ENCODE measurements at regions not wholly inside any gene's neighbourhood (a gene's known extent, or its start where the extent isn't known, plus 50 kb on each side); places are given as distances from the start of the nearest gene placed in this dataset.

GRCh38 chr10:36171953-36172940 lies 530.2 kb upstream of the FZD8 start:
- intact Hi-C loops (cut with micrococcal nuclease) = no loop called here
- H3K4me2 ChIP-seq (ENCODE audit: low read length) = no peak overlapping the region
- H3K27ac ChIP-seq (ENCODE audit: low read depth, low read length) = no peak overlapping the region
- RAD21 ChIA-PET (ENCODE audit: low non-redundant PET in 1 of 2, low total read pairs in 2 of 2, uncharacterized antibody in 2 of 2, unreplicated experiment in 2 of 2) = no interaction called here
- POLR2A ChIA-PET = no interaction called here
- no peak for TF ChIP-seq SP1 (IDR thresholded peaks at IDR 0.05; ENCODE audit: low read depth)
- no peak for TF ChIP-seq MAX (IDR thresholded peaks at IDR 0.05)
- no peak for TF ChIP-seq CEBPB (IDR thresholded peaks at IDR 0.05; ENCODE audit: low read depth)
- no peak for TF ChIP-seq REST (IDR thresholded peaks at IDR 0.05; ENCODE audit: low read depth)
- no peak for TF ChIP-seq SIN3A (IDR thresholded peaks at IDR 0.05; ENCODE audit: low read depth)
- no peak for TF ChIP-seq RAD21 (IDR thresholded peaks at IDR 0.05; ENCODE audit: low read depth)
- TF ChIP-seq CTCF (IDR thresholded peaks at IDR 0.05 in 2 of 3, conservative IDR thresholded peaks at IDR 0.05 in 1 of 3; ENCODE audit: borderline replicate concordance in 1 of 3, insufficient read depth in 1 of 3, low read depth in 2 of 3, low read length in 2 of 3) = no peak
- TF ChIP-seq TCF7L2 (IDR thresholded peaks at IDR 0.05; ENCODE audit: borderline replicate concordance, extremely low read depth, insufficient read depth, insufficient read length) = no peak
- no peak for TF ChIP-seq YY1 (IDR thresholded peaks at IDR 0.05; ENCODE audit: extremely low read depth, insufficient replicate concordance, low read depth, low read length)
- no peak for TF ChIP-seq FOSL1 (IDR thresholded peaks at IDR 0.05; ENCODE audit: low read depth)
- no peak for TF ChIP-seq ZFX (IDR thresholded peaks at IDR 0.05)
- TF ChIP-seq CBX3 (IDR thresholded peaks at IDR 0.05; ENCODE audit: low read depth) = no peak
- no peaks in the 10 kb centered on the region for H3K79me2 ChIP-seq (ENCODE audit: insufficient read depth, low read length)
- H3K27me3 ChIP-seq (ENCODE audit: insufficient read depth, low read length) = no peaks in the 10 kb centered on the region
- no peak for ATAC-seq
- no peak for DNase-seq (ENCODE audit: low read depth, low spot score)
- H3K4me1 ChIP-seq (ENCODE audit: control insufficient read depth in 1 of 2, insufficient read depth in 2 of 2, low read length in 2 of 2) = no peaks in the 10 kb centered on the region
- no peaks in the 10 kb centered on the region for H4K20me1 ChIP-seq (ENCODE audit: insufficient read depth)
- H3K4me3 ChIP-seq (replicated peaks in 1 of 2; ENCODE audit: low read depth in 1 of 2, low read length in 2 of 2) = no peak overlapping the region
- no peak overlapping the region for H3K9ac ChIP-seq (ENCODE audit: low read length)
- H3K36me3 ChIP-seq (ENCODE audit: control insufficient read depth in 1 of 2, insufficient read depth in 2 of 2, low read length in 2 of 2) = no peaks in the 10 kb centered on the region
- H3K9me3 ChIP-seq (ENCODE audit: control insufficient read depth in 1 of 2, insufficient read depth in 1 of 2, low read depth in 1 of 2, low read length in 2 of 2) = peaks cover 0 to 15% of the 10 kb centered on the region in 2 experiments; a peak in 2 of 4 replicates
- H3K9me2 ChIP-seq (ENCODE audit: insufficient read depth) = no peaks in the 10 kb centered on the region
- no TSS peak for BruUV-seq (replicated peaks)
- CTCF ChIA-PET = no interaction called here
- H2AFZ ChIP-seq (ENCODE audit: low read depth, low read length, poor library complexity, severe bottlenecking) = no peak overlapping the region
